ENCODE measurements at regions not wholly inside any gene's neighbourhood (a gene's known extent, or its start where the extent isn't known, plus 50 kb on each side); places are given as distances from the start of the nearest gene placed in this dataset.

- no peak for DNase-seq
Observed at GRCh38 chr6:163816441-163816840, 401.9 kb downstream of the QKI start.

- no peak for DNase-seq
Observed at GRCh38 chr6:163815796-163816195, 401.3 kb downstream of the QKI start.

DNA sequence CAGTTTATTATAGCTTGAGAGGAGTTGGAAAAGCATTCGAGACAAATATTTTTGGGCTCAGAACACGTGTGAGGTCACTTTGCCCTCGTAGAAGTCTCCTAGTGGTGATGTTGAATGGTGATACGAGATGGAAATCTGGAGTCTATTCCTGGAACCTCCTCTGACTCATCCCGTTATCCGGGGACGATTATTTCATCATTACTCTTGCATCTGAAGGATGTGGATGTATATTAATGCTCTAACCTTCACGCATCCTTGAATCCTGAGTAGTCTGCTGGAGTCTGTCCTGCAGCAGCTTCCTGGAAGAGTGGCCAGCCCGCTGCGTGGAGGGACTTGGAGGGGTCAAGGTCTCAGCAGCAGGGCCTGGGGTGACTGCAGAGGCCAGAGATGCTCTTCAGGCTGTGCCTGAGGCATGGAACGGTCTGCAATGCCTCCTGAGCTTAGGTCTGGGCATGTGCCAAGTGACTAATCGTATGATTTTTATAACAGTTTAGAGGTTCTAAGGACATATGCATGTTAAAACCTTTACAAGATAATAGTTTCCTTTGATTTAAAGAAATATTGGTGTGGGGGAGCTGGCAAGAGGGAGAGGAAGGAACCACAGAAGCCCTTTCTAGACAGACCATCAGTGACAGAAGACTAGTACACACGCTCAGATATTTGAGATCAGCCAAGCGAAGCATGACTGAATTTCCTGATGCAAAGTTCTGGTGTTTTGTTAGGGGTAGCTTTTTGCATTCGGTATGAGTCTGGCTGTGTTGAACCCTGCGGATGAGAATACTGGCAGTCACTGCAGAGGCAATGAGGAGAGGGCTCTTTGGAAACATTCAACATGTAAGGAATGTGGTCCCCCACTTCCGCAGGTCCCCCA lies 400.2 kb downstream of the QKI start:
- peak; percentile 91 for DNase-seq

DNA sequence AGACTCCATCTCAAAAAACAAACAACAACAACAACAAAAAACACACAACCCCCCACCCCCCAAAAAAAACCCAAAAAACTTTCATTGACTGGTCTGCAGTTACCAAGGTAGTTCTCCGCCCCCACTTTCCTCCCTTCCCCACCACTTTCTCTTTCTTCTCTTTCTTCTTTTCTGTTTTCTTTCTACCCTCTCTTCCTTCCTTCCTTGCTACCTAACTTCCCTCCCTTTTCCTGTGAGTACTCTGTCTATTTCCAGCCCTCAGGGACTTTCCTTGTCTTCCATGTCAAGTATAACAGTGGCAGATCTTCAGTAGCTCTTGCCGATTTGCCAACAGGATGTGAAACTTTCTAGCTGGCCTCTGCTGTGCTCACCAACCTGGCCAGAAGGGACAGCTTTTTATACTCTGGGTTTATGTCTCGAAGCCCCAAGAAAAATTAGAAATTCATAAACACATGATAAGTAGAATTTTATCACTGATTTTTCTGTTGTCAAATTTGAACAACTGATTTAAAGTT lies 399.5 kb downstream of the QKI start:
- DNase-seq, result no peak

DNA sequence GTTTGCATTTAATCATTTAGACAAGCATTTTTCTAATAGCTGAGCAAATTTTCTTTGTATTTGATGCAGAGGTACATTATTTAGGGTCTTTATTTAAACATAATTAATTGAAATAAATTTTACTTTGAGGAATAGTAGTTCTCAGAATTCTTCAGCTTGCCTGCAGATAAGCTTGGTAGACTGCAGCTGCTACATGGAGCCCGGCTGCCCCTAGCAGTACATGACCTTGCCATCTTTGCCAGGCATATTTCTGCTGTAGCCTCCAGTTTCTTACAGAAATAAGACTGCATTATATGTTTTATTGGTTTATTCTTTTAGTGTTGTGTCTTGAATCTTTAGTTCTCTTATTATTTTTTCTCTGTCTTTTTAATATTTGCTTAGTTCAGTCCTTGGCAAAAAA lies 396.8 kb downstream of the QKI start:
- DNase-seq, result no peak

DNA sequence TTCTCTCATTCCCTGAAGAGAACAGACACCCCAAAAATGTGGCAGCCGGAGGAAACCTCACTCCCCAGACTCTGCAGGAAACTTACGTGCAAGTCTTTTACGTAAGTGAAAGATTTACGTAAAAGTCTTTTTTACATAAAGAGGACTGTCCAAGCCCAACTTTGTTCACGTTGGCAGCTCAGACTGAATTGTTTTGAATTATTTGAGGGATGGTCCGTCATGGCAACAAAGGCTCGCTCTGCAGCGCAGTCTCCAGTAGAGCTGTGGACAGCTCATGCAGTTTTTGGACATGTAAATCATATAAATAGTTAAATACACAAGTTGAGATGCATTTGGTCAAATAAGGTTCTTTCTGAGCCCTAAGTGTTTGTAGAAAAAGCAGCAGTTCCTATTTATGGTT lies 394.8 kb downstream of the QKI start:
- DNase-seq, result no peak

GRCh38 chr6:163808871-163809270 lies 394.4 kb downstream of the QKI start:
- no peak for DNase-seq

- no peak for DNase-seq
Observed at GRCh38 chr6:163808231-163808630, 393.7 kb downstream of the QKI start.

- peak; percentile 65 for DNase-seq
Observed at GRCh38 chr6:163806755-163807499, 392.4 kb downstream of the QKI start.

GRCh38 chr6:163804991-163805390 lies 390.5 kb downstream of the QKI start:
- peak; percentile 49 for DNase-seq

GRCh38 chr6:163802267-163802666 lies 387.7 kb downstream of the QKI start:
- no peak for DNase-seq

DNA sequence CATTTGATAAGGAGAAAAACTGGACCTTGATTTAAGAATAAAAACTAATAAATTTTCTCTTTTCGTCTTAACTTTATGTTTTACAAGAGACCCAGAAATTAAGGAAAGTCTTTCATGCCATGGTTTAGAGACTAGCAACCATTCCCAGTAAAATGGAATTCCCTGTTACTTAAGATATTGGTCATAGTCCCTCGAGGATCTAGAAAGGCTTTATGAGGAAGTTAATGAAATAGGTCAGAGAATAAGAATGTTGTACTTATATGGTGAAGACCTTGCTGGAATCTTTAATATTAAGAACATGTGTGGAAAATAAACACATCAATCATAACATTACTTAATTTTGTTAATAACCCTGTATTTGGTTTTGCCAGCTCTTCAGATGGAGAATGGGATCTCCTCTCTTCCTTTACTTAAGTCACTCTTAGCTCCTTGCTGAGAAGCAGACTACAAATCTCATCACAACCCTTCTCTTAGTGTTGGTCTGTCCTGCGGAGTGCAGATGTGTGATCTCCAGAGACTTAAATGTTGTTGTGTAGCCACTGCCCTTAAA lies 382.9 kb downstream of the QKI start:
- DNase-seq, result peak; percentile 77

DNA sequence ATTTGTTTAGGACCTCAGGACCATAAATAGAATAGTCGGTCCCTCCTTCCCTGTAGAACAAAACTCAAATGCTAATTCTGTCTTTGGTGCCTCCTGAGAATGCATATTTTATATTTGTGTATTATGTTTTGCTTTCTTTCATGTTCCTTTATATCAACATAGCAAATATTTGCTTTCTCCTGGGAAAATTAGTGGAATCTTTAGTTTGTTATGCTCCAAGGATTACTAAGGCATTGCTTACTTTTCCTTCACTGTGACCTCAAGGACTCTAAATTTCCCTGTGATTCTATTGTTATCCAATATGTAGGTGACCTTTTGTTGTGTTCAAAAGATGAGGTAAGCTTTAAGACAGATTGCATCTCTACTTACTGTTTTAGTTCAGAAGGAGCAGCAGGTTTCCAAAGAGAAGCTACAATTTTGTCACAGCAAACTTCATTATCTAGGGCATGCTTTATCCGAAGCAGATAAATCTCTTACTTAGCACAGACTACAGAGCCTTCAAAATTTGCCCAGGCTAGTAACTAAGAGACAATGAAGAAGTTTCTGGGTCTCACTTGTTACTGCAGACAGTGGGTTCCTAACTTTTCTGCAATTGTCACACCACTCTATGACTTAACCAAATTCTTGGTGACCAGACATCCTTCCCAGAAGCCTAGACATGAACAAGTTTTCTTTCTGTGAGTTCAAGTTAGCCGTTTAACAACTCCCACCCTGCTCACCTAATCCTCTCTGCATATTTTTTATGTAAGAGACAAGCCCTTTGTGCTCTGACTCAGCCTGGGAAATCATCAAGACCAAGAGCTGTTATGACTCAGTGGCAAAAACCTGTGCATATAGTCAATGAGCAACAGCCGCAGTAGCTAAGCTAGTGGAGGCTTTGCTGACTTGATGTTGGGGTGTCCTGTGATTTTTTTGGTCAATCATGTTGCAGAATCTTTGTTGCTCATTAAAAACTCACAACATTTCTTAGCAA lies 378.8 kb downstream of the QKI start:
- DNase-seq, result peak; percentile 89

DNA sequence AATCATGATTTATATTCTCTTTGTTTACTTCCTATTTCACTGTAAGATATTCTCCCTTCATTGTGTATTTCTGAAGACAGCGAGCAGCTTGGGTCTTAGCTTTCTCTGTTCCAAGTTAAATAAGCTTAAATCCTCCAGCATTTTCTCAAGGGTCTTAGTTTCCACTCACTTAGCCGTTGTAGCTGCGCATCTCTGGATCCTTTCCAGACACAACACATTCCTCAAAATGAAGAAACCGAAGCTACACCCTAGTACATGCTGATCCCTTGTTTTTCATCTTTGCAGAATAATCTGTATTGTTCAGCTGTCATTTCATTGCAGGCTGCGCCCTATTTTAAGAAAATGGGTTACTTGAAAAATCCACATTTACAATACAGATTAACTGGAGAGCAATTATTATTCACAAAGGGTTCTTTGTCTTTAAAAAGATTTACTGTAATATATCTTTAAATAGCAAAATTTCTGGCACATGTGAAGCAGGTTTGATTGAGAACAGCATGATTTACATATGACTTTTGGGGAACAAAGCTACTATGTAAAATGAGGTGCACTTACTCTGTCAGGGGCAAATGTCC lies 375.8 kb downstream of the QKI start:
- DNase-seq, result peak; percentile 68

DNA sequence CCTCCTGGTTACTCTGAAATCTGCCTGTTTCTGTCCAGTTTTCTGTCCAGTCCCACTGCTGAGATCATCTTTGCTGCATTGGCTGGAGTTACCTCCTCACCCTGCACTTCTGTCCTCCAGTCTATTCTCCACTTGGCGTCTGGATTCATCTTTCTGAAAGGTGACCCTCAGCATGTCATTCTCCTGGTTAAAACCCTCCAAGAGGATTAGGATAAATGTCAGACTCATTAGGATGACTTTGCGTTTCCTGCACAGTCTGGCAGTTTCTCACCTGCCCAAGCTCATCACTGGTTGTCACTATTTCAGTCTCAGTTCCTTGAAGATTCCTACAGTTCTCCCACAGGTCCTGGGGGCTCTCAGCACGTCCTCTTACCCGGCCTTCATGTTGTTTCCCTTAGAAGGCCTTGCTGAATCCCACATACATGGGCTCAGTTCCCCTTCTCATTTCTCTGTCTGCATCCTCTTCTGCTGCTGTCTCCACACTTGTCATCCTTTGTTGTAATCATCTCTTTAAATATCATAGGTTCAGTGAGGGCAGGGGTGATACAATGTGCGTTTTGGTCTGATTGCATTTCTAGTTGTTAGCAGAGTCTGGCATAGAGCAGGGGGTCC lies 374.8 kb downstream of the QKI start:
- no peak for DNase-seq

DNA sequence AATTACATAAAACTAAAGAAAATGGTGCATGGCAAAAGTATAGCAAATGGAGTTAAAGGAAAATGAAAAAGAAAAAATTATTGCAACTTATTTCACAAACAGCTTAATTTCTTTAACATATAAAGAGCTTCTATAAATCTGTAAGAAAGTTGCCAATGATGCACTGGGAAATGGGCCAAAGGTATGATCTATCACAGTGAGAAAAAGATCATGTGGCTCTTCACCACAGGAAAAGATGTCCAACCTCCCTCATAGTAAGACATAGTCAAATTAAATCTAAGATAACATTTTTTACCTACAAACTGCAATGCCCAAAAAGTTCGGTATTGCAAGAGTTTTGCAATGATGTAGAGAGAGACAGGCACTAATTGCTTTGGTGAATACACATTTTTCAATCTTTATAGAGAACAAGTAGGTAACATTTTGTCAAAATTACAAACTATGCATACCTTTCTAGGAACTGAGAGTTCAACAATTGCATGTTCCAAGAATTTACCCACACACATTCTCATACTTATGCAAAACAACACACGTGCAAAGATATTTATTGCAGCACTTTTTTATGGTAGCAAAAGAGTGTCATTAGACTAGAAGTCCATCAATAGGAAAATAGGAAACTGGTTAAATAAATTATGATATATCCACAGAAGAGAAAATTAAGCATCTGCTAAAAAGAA lies 372.6 kb downstream of the QKI start:
- DNase-seq, result peak; percentile 36

DNA sequence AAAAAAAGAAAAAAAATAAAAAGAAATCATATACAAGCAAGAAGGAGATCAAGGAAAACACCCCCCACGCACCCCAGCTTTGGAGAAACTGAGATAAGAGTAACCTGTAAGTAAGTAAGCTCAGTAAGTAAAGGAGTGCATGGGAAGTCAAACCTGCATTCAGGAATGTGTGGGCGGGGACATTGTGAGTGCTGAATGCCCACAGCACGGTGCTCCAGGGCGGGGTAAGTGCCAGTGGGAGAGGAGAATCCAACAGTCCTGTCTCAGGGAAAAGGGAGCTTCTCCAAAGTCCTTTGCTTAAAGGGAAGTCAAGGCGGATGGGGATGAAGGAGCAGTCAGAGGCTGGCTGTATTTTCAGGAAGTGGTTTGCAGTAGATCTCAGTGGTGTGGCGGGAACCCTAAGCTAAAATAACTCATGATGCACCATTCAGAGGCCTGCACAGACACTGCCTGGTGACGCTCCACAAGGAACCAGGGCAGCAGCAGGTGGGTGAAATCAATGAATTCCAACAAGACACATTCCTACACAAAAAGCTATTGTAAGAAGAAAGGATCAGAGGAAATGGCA lies 368.0 kb downstream of the QKI start:
- DNase-seq, result no peak

GRCh38 chr6:163780994-163781393 lies 366.5 kb downstream of the QKI start:
- no peak for DNase-seq

DNA sequence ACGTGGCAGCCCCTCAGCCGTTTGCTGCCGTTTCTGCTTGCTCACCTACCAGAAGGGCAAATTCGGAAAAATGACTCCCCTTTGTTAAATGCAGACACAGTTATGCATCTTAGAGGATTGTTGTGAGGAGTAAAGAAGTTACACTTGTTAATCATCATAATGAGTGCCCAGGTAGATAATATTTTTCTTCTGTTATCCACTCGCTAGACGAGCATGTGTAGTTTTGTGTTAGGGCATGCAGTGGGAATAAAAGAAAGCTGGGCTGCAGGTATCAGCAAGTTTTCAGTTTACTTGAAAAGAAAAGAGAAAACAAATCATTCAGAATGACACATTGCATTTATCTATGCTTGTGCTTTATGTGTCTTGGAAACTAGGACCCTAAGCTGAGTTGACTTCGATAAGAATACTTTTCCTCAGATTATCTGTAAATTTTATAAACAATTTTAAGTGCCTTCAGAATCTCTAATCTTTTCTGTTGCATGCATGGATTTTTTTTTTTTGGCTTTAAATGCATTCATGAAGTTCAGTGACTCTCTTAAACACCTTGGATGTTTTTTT lies 365.3 kb downstream of the QKI start:
- no peak for DNase-seq

GRCh38 chr6:163777716-163778115 lies 363.2 kb downstream of the QKI start:
- DNase-seq, result no peak
